ENCODE measurements at regions not wholly inside any gene's neighbourhood (a gene's known extent, or its start where the extent isn't known, plus 50 kb on each side); places are given as distances from the start of the nearest gene placed in this dataset.

DNA sequence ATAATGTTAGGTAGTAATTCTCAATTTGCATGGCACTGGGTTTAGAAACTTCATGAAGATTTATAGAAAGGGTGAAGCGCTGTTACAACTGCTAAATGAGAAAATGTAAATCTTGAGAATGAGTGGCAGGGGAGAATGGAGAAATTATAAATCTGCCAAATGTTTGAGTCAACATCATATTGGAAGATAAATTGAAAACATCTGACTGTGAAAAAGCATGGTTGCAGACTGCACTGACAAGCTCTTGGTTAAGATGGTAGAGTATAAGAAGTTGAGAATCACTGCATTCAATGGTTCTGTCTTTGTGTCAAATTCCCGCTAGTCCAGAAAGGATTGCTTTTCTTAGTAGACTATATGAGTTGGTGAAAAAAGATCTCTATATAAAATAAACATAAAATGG is 113.3 kb upstream of the DUSP10 start:
- no peak for TF ChIP-seq EZH2 (IDR thresholded peaks at IDR 0.05; ENCODE audit: low read depth, low read length, severe bottlenecking)
- TF ChIP-seq KDM4A (IDR thresholded peaks at IDR 0.05; ENCODE audit: low read depth, low read length, severe bottlenecking): no peak
- TF ChIP-seq KDM1A (IDR thresholded peaks at IDR 0.05; ENCODE audit: borderline replicate concordance, low read length): no peak
- no peak for TF ChIP-seq POLR2AphosphoS5 (IDR thresholded peaks at IDR 0.05; ENCODE audit: low read depth, low read length)
- no peak for TF ChIP-seq SP1 (IDR thresholded peaks at IDR 0.05; ENCODE audit: low read depth, low read length)

Measured in H1 (cell line).